ENCODE measurements at regions not wholly inside any gene's neighbourhood (a gene's known extent, or its start where the extent isn't known, plus 50 kb on each side); places are given as distances from the start of the nearest gene placed in this dataset.
A peak's percentile ranks its signal among the peaks of the same experiment; 100 is the strongest.

DNA sequence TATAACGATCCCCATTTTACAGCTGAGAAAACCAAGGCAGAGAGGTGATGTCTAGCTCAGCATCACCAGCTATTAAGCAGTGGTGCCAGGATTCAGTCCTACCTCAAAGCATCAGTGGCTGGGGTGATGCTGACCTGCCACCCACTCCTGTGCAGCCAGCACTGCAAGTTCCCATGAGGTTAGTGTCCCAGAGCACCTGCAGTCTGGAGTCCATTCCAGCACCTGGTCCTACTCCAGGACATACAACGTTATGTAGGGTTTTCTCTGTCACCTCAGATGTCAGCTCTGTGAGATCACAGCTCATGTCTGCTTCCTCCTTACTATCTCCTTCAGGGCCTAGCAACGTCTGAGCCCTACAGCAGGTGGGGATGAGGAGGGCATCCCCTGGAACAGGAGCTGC is 328.0 kb upstream of the HS6ST1 start:
- TF ChIP-seq, protein P1, sequence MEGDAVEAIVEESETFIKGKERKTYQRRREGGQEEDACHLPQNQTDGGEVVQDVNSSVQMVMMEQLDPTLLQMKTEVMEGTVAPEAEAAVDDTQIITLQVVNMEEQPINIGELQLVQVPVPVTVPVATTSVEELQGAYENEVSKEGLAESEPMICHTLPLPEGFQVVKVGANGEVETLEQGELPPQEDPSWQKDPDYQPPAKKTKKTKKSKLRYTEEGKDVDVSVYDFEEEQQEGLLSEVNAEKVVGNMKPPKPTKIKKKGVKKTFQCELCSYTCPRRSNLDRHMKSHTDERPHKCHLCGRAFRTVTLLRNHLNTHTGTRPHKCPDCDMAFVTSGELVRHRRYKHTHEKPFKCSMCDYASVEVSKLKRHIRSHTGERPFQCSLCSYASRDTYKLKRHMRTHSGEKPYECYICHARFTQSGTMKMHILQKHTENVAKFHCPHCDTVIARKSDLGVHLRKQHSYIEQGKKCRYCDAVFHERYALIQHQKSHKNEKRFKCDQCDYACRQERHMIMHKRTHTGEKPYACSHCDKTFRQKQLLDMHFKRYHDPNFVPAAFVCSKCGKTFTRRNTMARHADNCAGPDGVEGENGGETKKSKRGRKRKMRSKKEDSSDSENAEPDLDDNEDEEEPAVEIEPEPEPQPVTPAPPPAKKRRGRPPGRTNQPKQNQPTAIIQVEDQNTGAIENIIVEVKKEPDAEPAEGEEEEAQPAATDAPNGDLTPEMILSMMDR (IDR thresholded peaks at IDR 0.05) = no peak

DNA sequence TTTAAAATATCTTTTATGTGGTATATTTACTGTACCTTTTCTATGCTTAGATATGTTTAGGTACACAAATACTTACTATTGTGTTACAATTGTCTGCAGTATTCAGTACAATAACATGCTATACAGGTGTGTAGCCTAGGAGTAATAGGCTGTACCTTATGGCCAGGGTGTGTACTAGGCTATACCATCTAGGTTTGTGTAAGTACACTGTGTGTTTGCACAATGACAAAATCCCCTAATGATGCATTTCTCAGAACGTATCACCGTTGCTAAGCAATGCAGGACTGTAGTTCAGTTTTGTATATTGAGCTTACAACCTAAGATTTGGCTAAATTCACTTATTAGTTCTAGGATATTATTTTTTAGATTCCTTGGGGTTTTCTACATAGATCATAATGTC is 332.3 kb upstream of the HS6ST1 start:
- Histone ChIP-seq H3K4me1 (no peaks in the 10 kb centered on the region), H3K9me3 (no peaks in the 10 kb centered on the region), H3K27ac (no peak overlapping the region), H3K27me3 (no peaks in the 10 kb centered on the region), H3K36me3 (no peaks in the 10 kb centered on the region), H3K4me3 (no peak overlapping the region)
- intact Hi-C loops (cut with DNase I) = no loop called here
- TF ChIP-seq, protein P1 (IDR thresholded peaks at IDR 0.05) = no peak
- no peak for ATAC-seq
- no peak for DNase-seq

More for the DNA sequence above, 328.0 kb upstream of the HS6ST1 start:
- Histone ChIP-seq H3K9me3 (no peaks in the 10 kb centered on the region), H3K27ac (no peak overlapping the region), H3K36me3 (no peaks in the 10 kb centered on the region), H3K4me3 (no peak overlapping the region), H3K4me1 (no peaks in the 10 kb centered on the region), H3K27me3 (no peaks in the 10 kb centered on the region)
- ATAC-seq (no peak), DNase-seq (no peak)
- intact Hi-C loops (cut with DNase I) = no loop called here

DNA sequence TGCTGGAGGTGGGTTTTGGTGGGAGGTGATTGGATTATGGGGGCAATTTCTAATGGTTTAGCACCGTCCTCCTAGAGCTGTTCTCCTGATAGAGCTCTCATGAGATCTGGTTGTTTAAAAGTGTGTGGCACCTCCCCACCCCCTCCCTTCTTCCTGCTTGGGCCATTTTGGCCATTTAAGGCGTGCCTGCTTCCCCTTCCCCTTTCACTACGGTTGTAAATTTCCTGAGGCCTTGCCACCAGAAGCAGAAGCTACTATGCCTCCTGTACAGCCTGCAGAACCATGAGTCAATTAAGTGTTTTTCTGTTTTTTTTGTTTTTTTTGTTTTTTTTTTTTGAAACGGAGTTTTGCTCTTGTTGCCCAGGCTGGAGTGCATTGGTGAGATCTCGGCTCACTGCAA is 335.7 kb upstream of the HS6ST1 start:
- H3K27me3 ChIP-seq = no peaks in the 10 kb centered on the region
- H3K9me3 ChIP-seq = peaks cover 0 to 2% of the 10 kb centered on the region in 2 donors
- TF ChIP-seq, protein P1 (IDR thresholded peaks at IDR 0.05) = no peak
- ATAC-seq (peak; percentile 65), DNase-seq (peak in 1 of 4 donors; percentile 63)
- no peak overlapping the region for H3K4me3 ChIP-seq
- no peaks in the 10 kb centered on the region for H3K4me1 ChIP-seq
- H3K36me3 ChIP-seq = no peaks in the 10 kb centered on the region
- intact Hi-C loops (cut with DNase I) = no loop called here
- H3K27ac ChIP-seq = peak overlapping the region in 1 of 2 donors; percentile 58

DNA sequence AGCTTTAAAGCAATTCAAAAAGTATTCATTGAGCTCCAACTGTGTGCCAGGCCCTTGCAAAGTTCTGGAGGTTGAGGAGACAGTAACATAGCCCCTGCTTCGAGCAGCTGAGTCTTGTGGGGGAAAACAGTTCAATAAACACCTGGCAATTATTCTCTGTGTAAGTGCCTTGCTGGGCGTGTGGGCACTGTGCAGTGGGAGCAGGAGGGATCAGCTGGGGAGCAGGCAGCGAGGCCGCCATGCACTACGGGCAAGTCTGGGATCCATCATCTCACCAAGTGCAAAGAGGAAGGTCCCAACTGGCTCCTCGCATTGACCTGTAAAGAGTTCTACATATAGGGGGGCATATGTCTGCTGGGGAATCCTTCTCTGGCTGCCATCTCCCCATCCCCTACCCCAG is 342.2 kb upstream of the HS6ST1 start:
- intact Hi-C loops (cut with DNase I) = no loop called here
- H3K4me3 ChIP-seq = no peak overlapping the region
- TF ChIP-seq, protein P1 (IDR thresholded peaks at IDR 0.05) = no peak

DNA sequence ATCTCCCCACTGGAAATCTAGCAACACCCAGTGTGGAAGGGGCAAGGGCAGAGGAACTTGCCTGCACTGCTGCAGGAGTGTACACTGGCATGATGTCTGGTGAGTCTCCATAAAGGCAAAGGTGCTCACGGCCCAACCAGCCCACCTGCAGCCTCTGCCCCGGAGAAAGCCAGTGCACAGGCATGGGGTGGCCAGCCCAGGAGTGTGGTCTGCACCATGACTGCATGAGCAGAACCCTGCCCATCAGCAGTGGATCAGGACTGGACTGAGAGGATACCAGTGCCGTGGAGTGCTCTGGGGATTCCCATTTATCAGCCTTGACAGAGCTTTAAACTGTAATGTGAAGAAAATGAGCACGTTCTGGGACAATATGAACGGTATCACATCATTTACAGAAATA is 342.6 kb upstream of the HS6ST1 start:
- H3K27ac ChIP-seq = no peak overlapping the region
- H3K9me3 ChIP-seq = peaks cover 0 to 2% of the 10 kb centered on the region in 2 donors
- no peak for DNase-seq
- intact Hi-C loops (cut with DNase I) = no loop called here
- no peaks in the 10 kb centered on the region for H3K36me3 ChIP-seq
- TF ChIP-seq, protein P1 (IDR thresholded peaks at IDR 0.05) = no peak
- no peaks in the 10 kb centered on the region for H3K4me1 ChIP-seq
- no peak overlapping the region for H3K4me3 ChIP-seq
- ATAC-seq = no peak
- no peaks in the 10 kb centered on the region for H3K27me3 ChIP-seq

More for the DNA sequence above, 342.2 kb upstream of the HS6ST1 start:
- Histone ChIP-seq H3K27me3 (no peaks in the 10 kb centered on the region), H3K27ac (no peak overlapping the region), H3K4me1 (no peaks in the 10 kb centered on the region), H3K36me3 (no peaks in the 10 kb centered on the region), H3K9me3 (peaks cover 0 to 2% of the 10 kb centered on the region in 2 donors)
- ATAC-seq (no peak), DNase-seq (no peak)
